IMR-90 (cell line): ENCODE measurements at regions not wholly inside any gene's neighbourhood (a gene's known extent, or its start where the extent isn't known, plus 50 kb on each side); places are given as distances from the start of the nearest gene placed in this dataset.

Experiments used
- BHLHE40 ChIP-seq: fragments of 150-350 bp; IDR thresholded peaks from 2 replicates; pipeline ENCODE4 v1.6.1; 2016; ENCODE audit warnings: mild to moderate bottlenecking, low read depth, low read length
- CEBPB ChIP-seq: IDR thresholded peaks from 2 replicates; pipeline ENCODE4 v1.6.1; 2012; ENCODE audit warnings: low read depth, low read length, improper control_type of control experiment
- FOS ChIP-seq: fragments of 150-350 bp; IDR thresholded peaks from 2 replicates; pipeline ENCODE4 v1.6.1; 2016; ENCODE audit warnings: low read depth, low read length
- MXI1 ChIP-seq: IDR thresholded peaks from 2 replicates; pipeline ENCODE4 v1.6.1; 2012; ENCODE audit warnings: low read depth, mild to moderate bottlenecking, low read length, moderate library complexity, borderline replicate concordance
- NFE2L2 ChIP-seq: fragments of 150-350 bp; IDR thresholded peaks from 2 replicates; pipeline ENCODE4 v1.6.1; 2016; ENCODE audit warnings: low read depth, mild to moderate bottlenecking, low read length
- POLR2A ChIP-seq: IDR thresholded peaks from 2 replicates; pipeline ENCODE4 v1.6.1; 2012; ENCODE audit warnings: mild to moderate bottlenecking, low read depth, low read length
- RAD21 ChIP-seq: IDR thresholded peaks from 2 replicates; pipeline ENCODE4 v1.6.1; 2012; ENCODE audit warnings: low read length, improper control_type of control experiment
- RCOR1 ChIP-seq: IDR thresholded peaks from 2 replicates; pipeline ENCODE4 v1.6.1; 2012; ENCODE audit warnings: mild to moderate bottlenecking, low read length, improper control_type of control experiment; ENCODE audit not compliant: insufficient replicate concordance
- RFX5 ChIP-seq: IDR thresholded peaks from 2 replicates; pipeline ENCODE4 v1.8.0; 2012; ENCODE audit warnings: low read depth, mild to moderate bottlenecking, low read length, moderate library complexity
- SMC3 ChIP-seq: fragments of 150-350 bp; IDR thresholded peaks from 2 replicates; pipeline ENCODE4 v1.6.1; 2016; ENCODE audit warnings: low read depth, mild to moderate bottlenecking, antibody characterized with exemption, low read length, moderate library complexity
- TF ChIP-seq, protein P1 (sequence below): conservative IDR thresholded peaks from 2 replicates; pipeline ENCODE4 v1.5.1; 2012; ENCODE audit warnings: mild to moderate bottlenecking, low read depth, low read length, improper control_type of control experiment
- TF ChIP-seq, protein P2 (sequence below): fragments of 150-350 bp; IDR thresholded peaks from 2 replicates; pipeline ENCODE4 v1.6.1; 2016; ENCODE audit warnings: low read depth, mild to moderate bottlenecking, low read length, moderate library complexity, borderline replicate concordance

DNA sequence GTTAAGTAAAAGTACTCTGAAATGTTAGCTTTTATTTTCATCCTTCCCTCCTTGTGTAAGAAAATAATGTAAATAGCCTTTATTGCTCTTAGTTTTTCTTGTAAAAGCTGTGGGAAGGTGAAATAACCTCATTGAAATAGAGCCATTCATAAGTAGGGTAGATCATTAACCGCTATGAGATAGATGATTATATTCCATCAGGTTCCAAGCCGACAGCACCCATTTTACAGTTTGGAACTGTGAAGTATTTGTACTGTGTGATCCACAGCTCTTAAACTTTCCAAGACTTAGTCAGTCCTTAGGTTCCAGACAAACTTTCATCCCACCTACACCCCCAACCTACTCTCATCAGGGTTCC is 216.5 kb downstream of the TSHZ3 start:
- TF ChIP-seq, protein P1, sequence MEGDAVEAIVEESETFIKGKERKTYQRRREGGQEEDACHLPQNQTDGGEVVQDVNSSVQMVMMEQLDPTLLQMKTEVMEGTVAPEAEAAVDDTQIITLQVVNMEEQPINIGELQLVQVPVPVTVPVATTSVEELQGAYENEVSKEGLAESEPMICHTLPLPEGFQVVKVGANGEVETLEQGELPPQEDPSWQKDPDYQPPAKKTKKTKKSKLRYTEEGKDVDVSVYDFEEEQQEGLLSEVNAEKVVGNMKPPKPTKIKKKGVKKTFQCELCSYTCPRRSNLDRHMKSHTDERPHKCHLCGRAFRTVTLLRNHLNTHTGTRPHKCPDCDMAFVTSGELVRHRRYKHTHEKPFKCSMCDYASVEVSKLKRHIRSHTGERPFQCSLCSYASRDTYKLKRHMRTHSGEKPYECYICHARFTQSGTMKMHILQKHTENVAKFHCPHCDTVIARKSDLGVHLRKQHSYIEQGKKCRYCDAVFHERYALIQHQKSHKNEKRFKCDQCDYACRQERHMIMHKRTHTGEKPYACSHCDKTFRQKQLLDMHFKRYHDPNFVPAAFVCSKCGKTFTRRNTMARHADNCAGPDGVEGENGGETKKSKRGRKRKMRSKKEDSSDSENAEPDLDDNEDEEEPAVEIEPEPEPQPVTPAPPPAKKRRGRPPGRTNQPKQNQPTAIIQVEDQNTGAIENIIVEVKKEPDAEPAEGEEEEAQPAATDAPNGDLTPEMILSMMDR = no peak
- no peak for TF ChIP-seq MXI1
- no peak for TF ChIP-seq RCOR1
- TF ChIP-seq, protein P2, sequence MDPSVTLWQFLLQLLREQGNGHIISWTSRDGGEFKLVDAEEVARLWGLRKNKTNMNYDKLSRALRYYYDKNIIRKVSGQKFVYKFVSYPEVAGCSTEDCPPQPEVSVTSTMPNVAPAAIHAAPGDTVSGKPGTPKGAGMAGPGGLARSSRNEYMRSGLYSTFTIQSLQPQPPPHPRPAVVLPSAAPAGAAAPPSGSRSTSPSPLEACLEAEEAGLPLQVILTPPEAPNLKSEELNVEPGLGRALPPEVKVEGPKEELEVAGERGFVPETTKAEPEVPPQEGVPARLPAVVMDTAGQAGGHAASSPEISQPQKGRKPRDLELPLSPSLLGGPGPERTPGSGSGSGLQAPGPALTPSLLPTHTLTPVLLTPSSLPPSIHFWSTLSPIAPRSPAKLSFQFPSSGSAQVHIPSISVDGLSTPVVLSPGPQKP = no peak
- TF ChIP-seq POLR2A = no peak
- TF ChIP-seq RFX5 = no peak
- TF ChIP-seq BHLHE40 = no peak
- no peak for TF ChIP-seq RAD21
- no peak for TF ChIP-seq SMC3
- TF ChIP-seq NFE2L2 = no peak
- TF ChIP-seq CEBPB = no peak
- TF ChIP-seq FOS = no peak
